ENCODE measurements at regions not wholly inside any gene's neighbourhood (a gene's known extent, or its start where the extent isn't known, plus 50 kb on each side); places are given as distances from the start of the nearest gene placed in this dataset.

DNA sequence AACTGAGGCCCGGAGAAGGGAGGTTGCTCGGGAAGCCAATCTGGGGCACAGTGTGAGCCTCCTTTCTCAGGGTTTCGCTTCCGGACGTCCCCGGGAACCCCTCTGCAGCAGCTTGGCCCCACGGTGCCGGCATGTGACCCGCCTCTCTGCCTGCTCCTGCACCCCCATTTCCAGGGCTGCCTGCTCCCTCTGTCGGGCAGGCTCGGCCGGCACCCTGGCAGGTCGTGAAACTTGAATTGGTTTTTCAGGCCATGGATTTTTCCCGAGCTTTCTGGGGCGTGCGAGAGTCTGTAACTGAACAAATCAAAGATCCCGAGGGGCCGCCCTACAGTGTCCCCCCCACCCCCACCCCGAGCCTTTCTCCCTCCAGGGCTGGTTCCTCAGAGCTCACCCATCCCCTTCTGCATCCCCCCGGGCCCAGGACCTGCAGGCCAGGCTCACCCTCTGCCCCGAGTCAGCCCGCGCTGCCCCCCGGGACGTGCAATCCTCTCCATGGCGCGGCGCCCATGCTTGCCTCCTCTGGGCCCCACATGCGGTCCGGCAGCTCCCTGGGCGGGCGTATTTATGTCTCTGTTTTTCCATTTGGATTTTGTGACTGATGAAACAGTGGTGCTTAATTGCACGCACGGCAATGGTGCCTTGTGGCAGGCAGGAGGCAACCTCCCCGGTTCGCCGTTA is 58.1 kb downstream of the UNCX start:
- TF ChIP-seq, protein P1, sequence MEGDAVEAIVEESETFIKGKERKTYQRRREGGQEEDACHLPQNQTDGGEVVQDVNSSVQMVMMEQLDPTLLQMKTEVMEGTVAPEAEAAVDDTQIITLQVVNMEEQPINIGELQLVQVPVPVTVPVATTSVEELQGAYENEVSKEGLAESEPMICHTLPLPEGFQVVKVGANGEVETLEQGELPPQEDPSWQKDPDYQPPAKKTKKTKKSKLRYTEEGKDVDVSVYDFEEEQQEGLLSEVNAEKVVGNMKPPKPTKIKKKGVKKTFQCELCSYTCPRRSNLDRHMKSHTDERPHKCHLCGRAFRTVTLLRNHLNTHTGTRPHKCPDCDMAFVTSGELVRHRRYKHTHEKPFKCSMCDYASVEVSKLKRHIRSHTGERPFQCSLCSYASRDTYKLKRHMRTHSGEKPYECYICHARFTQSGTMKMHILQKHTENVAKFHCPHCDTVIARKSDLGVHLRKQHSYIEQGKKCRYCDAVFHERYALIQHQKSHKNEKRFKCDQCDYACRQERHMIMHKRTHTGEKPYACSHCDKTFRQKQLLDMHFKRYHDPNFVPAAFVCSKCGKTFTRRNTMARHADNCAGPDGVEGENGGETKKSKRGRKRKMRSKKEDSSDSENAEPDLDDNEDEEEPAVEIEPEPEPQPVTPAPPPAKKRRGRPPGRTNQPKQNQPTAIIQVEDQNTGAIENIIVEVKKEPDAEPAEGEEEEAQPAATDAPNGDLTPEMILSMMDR (IDR thresholded peaks at IDR 0.05; ENCODE audit: low read length) = no peak
- TF ChIP-seq EZH2 (optimal IDR thresholded peaks at IDR 0.05; ENCODE audit: low read depth, low read length) (no peak), EZH2phosphoT487 (IDR thresholded peaks at IDR 0.05; ENCODE audit: low read length) (no peak)
